CD14-positive monocyte (primary cell): ENCODE measurements at regions not wholly inside any gene's neighbourhood (a gene's known extent, or its start where the extent isn't known, plus 50 kb on each side); places are given as distances from the start of the nearest gene placed in this dataset.

Experiments used
- DNase-seq, 3 donors: peaks; one replicate each; pipeline ENCODE4 v3.0.0-alpha.2; 2011 to 2022
- H2AFZ ChIP-seq: 2 replicates; pipeline ENCODE4 v1.6.0; 2012; ENCODE audit warnings: mild to moderate bottlenecking, low read depth, low read length, inconsistent platforms; ENCODE audit not compliant: insufficient read depth, poor library complexity, severe bottlenecking
- H3K27ac ChIP-seq, 2 donors: 1 replicate in 1 of 2; 2 replicates in 1 of 2; pipeline ENCODE4 v1.5.1; 2012 to 2013; ENCODE audit warnings: low read length in 2 of 2, control low read depth in 1 of 2, inconsistent platforms in 1 of 2, low read depth in 1 of 2, mild to moderate bottlenecking in 1 of 2
- H3K27me3 ChIP-seq, 2 donors: one replicate each; pipeline versions ENCODE4 v1.6.0 to v1.6.1; 2011 to 2013; ENCODE audit warnings: low read length in 2 of 2; ENCODE audit not compliant: control insufficient read depth in 2 of 2, insufficient read depth in 2 of 2
- H3K36me3 ChIP-seq, 2 donors: replicated peaks in 1 of 2; 1 replicate in 1 of 2; 2 replicates in 1 of 2; pipeline versions ENCODE4 v1.5.1 to v1.6.1; 2012 to 2013; ENCODE audit warnings: low read length in 2 of 2, control low read depth in 1 of 2, inconsistent platforms in 1 of 2, mild to moderate bottlenecking in 1 of 2; ENCODE audit not compliant: insufficient read depth in 2 of 2, control insufficient read depth in 1 of 2
- H3K4me1 ChIP-seq, 2 donors: 1 replicate in 1 of 2; 2 replicates in 1 of 2; pipeline versions ENCODE4 v1.5.1 to v1.6.1; 2012 to 2013; ENCODE audit warnings: low read length in 2 of 2, control low read depth in 1 of 2, inconsistent platforms in 1 of 2, mild to moderate bottlenecking in 1 of 2, moderate library complexity in 1 of 2; ENCODE audit not compliant: insufficient read depth in 2 of 2, control insufficient read depth in 1 of 2
- H3K4me2 ChIP-seq: replicated peaks from 2 replicates; pipeline ENCODE3; 2012; ENCODE audit warnings: low read length, moderate library complexity, mild to moderate bottlenecking; ENCODE audit not compliant: poor library complexity, severe bottlenecking; ENCODE audit errors: extremely low read depth
- H3K4me3 ChIP-seq, 3 experiments: fragments of 200-600 bp in 1 of 3; sonication (generic) in 1 of 3; replicated peaks in 1 of 3; 1 replicate in 2 of 3; 2 replicates in 1 of 3; pipeline ENCODE4 v1.5.1; 2011 to 2013; ENCODE audit warnings: low read length in 3 of 3, mild to moderate bottlenecking in 3 of 3, control low read depth in 2 of 3, low read depth in 2 of 3, inconsistent platforms in 1 of 3, moderate library complexity in 1 of 3
- H3K79me2 ChIP-seq: 2 replicates; pipeline ENCODE4 v1.6.0; 2012; ENCODE audit warnings: mild to moderate bottlenecking, control low read depth, inconsistent platforms, low read length, moderate library complexity; ENCODE audit not compliant: insufficient read depth
- H3K9ac ChIP-seq: 2 replicates; pipeline ENCODE4 v1.6.0; 2017; ENCODE audit warnings: low read length, mild to moderate bottlenecking; ENCODE audit not compliant: insufficient read depth, poor library complexity, severe bottlenecking
- H3K9me3 ChIP-seq, 2 donors: replicated peaks in 1 of 2; 1 replicate in 1 of 2; 2 replicates in 1 of 2; pipeline versions ENCODE4 v1.5.1 to v1.6.1; 2012 to 2013; ENCODE audit warnings: low read length in 2 of 2, control low read depth in 1 of 2; ENCODE audit not compliant: control insufficient read depth in 1 of 2, insufficient read depth in 1 of 2
- H4K20me1 ChIP-seq: 2 replicates; pipeline ENCODE4 v1.6.0; 2012; ENCODE audit warnings: mild to moderate bottlenecking, low read length, control low read depth, moderate library complexity; ENCODE audit not compliant: insufficient read depth
- H3K27ac Mint-ChIP-seq, 7 donors: one replicate each; pipeline ENCODE4 v1.8.0; 2020; ENCODE audit warnings: mild to moderate bottlenecking in 7 of 7, mixed read lengths in 7 of 7, moderate library complexity in 6 of 7, inconsistent platforms in 2 of 7
- H3K27me3 Mint-ChIP-seq, 3 donors: one replicate each; pipeline ENCODE4 v1.8.0; 2021 to 2022; ENCODE audit warnings: low read depth in 3 of 3, mild to moderate bottlenecking in 3 of 3, mixed read lengths in 3 of 3, moderate library complexity in 3 of 3, inconsistent platforms in 1 of 3
- H3K36me3 Mint-ChIP-seq, 2 donors: one replicate each; pipeline ENCODE4 v1.8.0; 2020; ENCODE audit warnings: mixed read lengths in 2 of 2, inconsistent platforms in 1 of 2, mild to moderate bottlenecking in 1 of 2
- H3K4me1 Mint-ChIP-seq: one replicate; pipeline ENCODE4 v1.8.0; 2020; ENCODE audit warnings: mild to moderate bottlenecking, mixed read lengths
- H3K4me3 Mint-ChIP-seq, 2 donors: one replicate each; pipeline ENCODE4 v1.8.0; 2020; ENCODE audit warnings: mild to moderate bottlenecking in 2 of 2, mixed read lengths in 2 of 2, moderate library complexity in 1 of 2
- H3K9me3 Mint-ChIP-seq, 7 donors: one replicate each; pipeline ENCODE4 v1.8.0; 2020 to 2022; ENCODE audit warnings: mixed read lengths in 7 of 7, mild to moderate bottlenecking in 6 of 7, moderate library complexity in 6 of 7, inconsistent platforms in 2 of 7
- CTCF ChIP-seq: fragments of 200-600 bp; IDR thresholded peaks from one replicate; pipeline ENCODE4 v1.8.0; 2022; ENCODE audit warnings: antibody characterized with exemption, mild to moderate bottlenecking
- WGBS: methylation state at CpG from one replicate; pipeline ENCODE4 v1.1.5; 2013; ENCODE audit warnings: missing lambda C conversion rate; ENCODE audit not compliant: insufficient coverage; 5-methylcytosine and 5-hydroxymethylcytosine counted together
- intact Hi-C, 2 donors: fragments of 100-400 bp; cut with micrococcal nuclease; formaldehyde crosslinking; loops; one replicate each; pipeline versions ENCODE4 v1.15.0 to v1.15.1; 2023

- no peaks in the 10 kb centered on the region for H3K79me2 ChIP-seq
- H3K36me3 ChIP-seq: no peaks in the 10 kb centered on the region
- H3K4me1 Mint-ChIP-seq: no peaks in the 10 kb centered on the region
- peaks cover 0 to 30% (median 7%) of the 10 kb centered on the region in 7 donors for H3K9me3 Mint-ChIP-seq
- DNase-seq: no peak
- intact Hi-C loops: no loop called here
- no peak overlapping the region for H3K27ac ChIP-seq
- H3K36me3 Mint-ChIP-seq: no peaks in the 10 kb centered on the region
- H3K4me1 ChIP-seq: no peaks in the 10 kb centered on the region
- no peak overlapping the region for H3K4me3 ChIP-seq
- H3K27ac Mint-ChIP-seq: no peak overlapping the region
- TF ChIP-seq CTCF: no peak
- H3K9ac ChIP-seq: no peak overlapping the region
- WGBS: no CpG with 5 or more reads among the region's 2 CpGs
- H3K4me2 ChIP-seq: no peak overlapping the region
- no peak overlapping the region for H3K4me3 Mint-ChIP-seq
- H4K20me1 ChIP-seq: no peaks in the 10 kb centered on the region
- no peak overlapping the region for H2AFZ ChIP-seq
- no peaks in the 10 kb centered on the region for H3K27me3 Mint-ChIP-seq
- H3K9me3 ChIP-seq: peaks cover 0 to 9% of the 10 kb centered on the region in 2 donors
- H3K27me3 ChIP-seq: no peaks in the 10 kb centered on the region
Measured at GRCh38 chr15:87349181-87349580, 907.4 kb downstream of the NTRK3 start.

GRCh38 chr15:87348746-87349145, 907.8 kb downstream of the NTRK3 start:
- no peak overlapping the region for H2AFZ ChIP-seq
- no peak for DNase-seq
- peaks cover 0 to 9% of the 10 kb centered on the region in 2 donors for H3K9me3 ChIP-seq
- intact Hi-C loops: no loop called here
- no peaks in the 10 kb centered on the region for H3K79me2 ChIP-seq
- Mint-ChIP-seq H3K9me3 (peaks cover 0 to 28% (median 6%) of the 10 kb centered on the region in 7 donors), H3K36me3 (no peaks in the 10 kb centered on the region), H3K4me3 (no peak overlapping the region), H3K4me1 (no peaks in the 10 kb centered on the region), H3K27me3 (no peaks in the 10 kb centered on the region), H3K27ac (no peak overlapping the region)
- no peak overlapping the region for H3K27ac ChIP-seq
- TF ChIP-seq CTCF: no peak
- no peaks in the 10 kb centered on the region for H3K4me1 ChIP-seq
- no peak overlapping the region for H3K4me2 ChIP-seq
- H3K4me3 ChIP-seq: no peak overlapping the region
- WGBS: 60% methylated on average over 1 of the region's 6 CpGs
- H4K20me1 ChIP-seq: no peaks in the 10 kb centered on the region
- no peaks in the 10 kb centered on the region for H3K27me3 ChIP-seq
- H3K36me3 ChIP-seq: no peaks in the 10 kb centered on the region
- no peak overlapping the region for H3K9ac ChIP-seq
